Trophoblast cell (in vitro differentiated cells and primary cell): ENCODE measurements at regions not wholly inside any gene's neighbourhood (a gene's known extent, or its start where the extent isn't known, plus 50 kb on each side); places are given as distances from the start of the nearest gene placed in this dataset.

Experiments used
- DNase-seq, 2 donors: peaks; one replicate each; pipeline ENCODE4 v3.0.0-alpha.2; 2016
- H2AFZ ChIP-seq: 2 replicates; pipeline ENCODE4 v1.6.1; 2013; ENCODE audit warnings: low read length, moderate library complexity, mild to moderate bottlenecking; ENCODE audit not compliant: insufficient read depth, poor library complexity
- H2AK5ac ChIP-seq: 2 replicates; pipeline ENCODE4 v1.6.1; 2013; ENCODE audit warnings: mild to moderate bottlenecking, low read length
- H2BK120ac ChIP-seq: 2 replicates; pipeline ENCODE4 v1.6.1; 2013; ENCODE audit warnings: low read length, mild to moderate bottlenecking, moderate library complexity; ENCODE audit not compliant: insufficient read depth, poor library complexity
- H2BK12ac ChIP-seq: 2 replicates; pipeline ENCODE4 v1.6.1; 2013; ENCODE audit warnings: mild to moderate bottlenecking, low read length, moderate library complexity
- H2BK5ac ChIP-seq: 2 replicates; pipeline ENCODE4 v1.6.1; 2013; ENCODE audit warnings: low read length, low read depth, moderate library complexity, mild to moderate bottlenecking; ENCODE audit not compliant: poor library complexity
- H3K14ac ChIP-seq: 2 replicates; pipeline ENCODE4 v1.6.1; 2013; ENCODE audit warnings: mild to moderate bottlenecking, low read length
- H3K18ac ChIP-seq: 2 replicates; pipeline ENCODE4 v1.6.1; 2013; ENCODE audit warnings: mild to moderate bottlenecking, low read length
- H3K23ac ChIP-seq: 2 replicates; pipeline ENCODE4 v1.6.1; 2013; ENCODE audit warnings: low read length
- H3K27ac ChIP-seq: 2 replicates; pipeline ENCODE4 v1.5.1; 2013; ENCODE audit warnings: low read depth, mild to moderate bottlenecking, inconsistent platforms, low read length, moderate library complexity
- H3K27me3 ChIP-seq: 2 replicates; pipeline ENCODE4 v1.6.1; 2013; ENCODE audit warnings: inconsistent platforms, mild to moderate bottlenecking, low read length, moderate library complexity; ENCODE audit not compliant: insufficient read depth
- H3K36me3 ChIP-seq, 2 experiments: 1 replicate in 1 of 2; 2 replicates in 1 of 2; pipeline ENCODE4 v1.6.1; 2013; ENCODE audit warnings: low read length in 2 of 2, mild to moderate bottlenecking in 2 of 2, moderate library complexity in 1 of 2; ENCODE audit not compliant: insufficient read depth in 2 of 2, control insufficient read depth in 1 of 2
- H3K4ac ChIP-seq: 2 replicates; pipeline ENCODE4 v1.6.1; 2013; ENCODE audit warnings: low read depth, mild to moderate bottlenecking, low read length, moderate library complexity
- H3K4me1 ChIP-seq, 2 experiments: 1 replicate in 1 of 2; 2 replicates in 1 of 2; pipeline ENCODE4 v1.6.1; 2013; ENCODE audit warnings: low read length in 2 of 2, mild to moderate bottlenecking in 2 of 2, moderate library complexity in 1 of 2; ENCODE audit not compliant: insufficient read depth in 2 of 2, control insufficient read depth in 1 of 2
- H3K4me2 ChIP-seq: 2 replicates; pipeline ENCODE4 v1.6.1; 2013; ENCODE audit warnings: inconsistent platforms, mild to moderate bottlenecking, low read length, moderate library complexity
- H3K4me3 ChIP-seq: 2 replicates; pipeline ENCODE4 v1.5.1; 2013; ENCODE audit warnings: mild to moderate bottlenecking, low read depth, low read length, inconsistent platforms
- H3K79me1 ChIP-seq: one replicate; pipeline ENCODE4 v1.6.1; 2013; ENCODE audit warnings: low read length
- H3K79me2 ChIP-seq: 2 replicates; pipeline ENCODE4 v1.6.1; 2013; ENCODE audit warnings: low read length, mild to moderate bottlenecking; ENCODE audit not compliant: control insufficient read depth, insufficient read depth, poor library complexity
- H3K9ac ChIP-seq: 2 replicates; pipeline ENCODE4 v1.6.1; 2013; ENCODE audit warnings: mild to moderate bottlenecking, low read length
- H3K9me3 ChIP-seq: 2 replicates; pipeline ENCODE4 v1.6.1; 2013; ENCODE audit warnings: low read depth, mild to moderate bottlenecking, control low read depth, inconsistent platforms, low read length; ENCODE audit not compliant: insufficient read depth
- H4K12ac ChIP-seq: 2 replicates; pipeline ENCODE4 v1.6.1; 2013; ENCODE audit warnings: low read depth, mild to moderate bottlenecking, low read length, moderate library complexity
- H4K8ac ChIP-seq: 2 replicates; pipeline ENCODE4 v1.6.1; 2013; ENCODE audit warnings: low read depth, mild to moderate bottlenecking, low read length, moderate library complexity
- H4K91ac ChIP-seq: one replicate; pipeline ENCODE4 v1.6.1; 2013; ENCODE audit warnings: low read depth, mild to moderate bottlenecking, low read length, moderate library complexity
- WGBS: extraction: QIAGEN DNeasy Blood & Tissue Kit; methylation state at CpG from one replicate; pipeline ENCODE4 v1.1.7; 2013; ENCODE audit warnings: missing lambda C conversion rate; ENCODE audit not compliant: insufficient read length, insufficient coverage; ENCODE audit errors: extremely low coverage; 5-methylcytosine and 5-hydroxymethylcytosine counted together

DNA sequence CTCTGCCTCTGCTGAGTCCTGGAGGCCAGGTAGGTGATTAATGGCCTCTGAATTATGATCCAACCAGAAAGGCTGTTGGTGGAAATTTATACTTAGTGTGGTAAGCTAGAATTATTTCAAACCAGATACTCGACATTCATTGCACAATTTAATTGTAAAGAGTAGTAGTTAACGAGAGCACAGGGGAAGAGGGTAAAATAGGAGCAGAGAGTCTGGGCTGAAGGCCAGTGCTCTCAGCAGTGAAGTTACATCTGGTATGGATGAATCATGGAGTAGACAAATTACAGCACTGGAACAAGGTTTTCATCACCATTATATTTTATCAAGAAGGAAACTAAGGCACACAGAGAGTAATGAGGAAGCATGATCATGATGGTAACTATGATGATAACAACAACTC, 92.5 kb downstream of the TLR4 start:
- peaks cover 0 to 3% of the 10 kb centered on the region in 2 experiments for H3K4me1 ChIP-seq
- no peak overlapping the region for H4K91ac ChIP-seq
- H3K4me2 ChIP-seq = no peak overlapping the region
- H2BK120ac ChIP-seq = no peak overlapping the region
- H4K12ac ChIP-seq = no peak overlapping the region
- WGBS = no CpG with 5 or more reads among the region's 2 CpGs
- no peaks in the 10 kb centered on the region for H3K27me3 ChIP-seq
- no peak overlapping the region for H2BK12ac ChIP-seq
- H3K4ac ChIP-seq = no peak overlapping the region
- no peak overlapping the region for H3K4me3 ChIP-seq
- no peak overlapping the region for H2AK5ac ChIP-seq
- no peaks in the 10 kb centered on the region for H3K79me1 ChIP-seq
- no peak overlapping the region for H3K14ac ChIP-seq
- no peaks in the 10 kb centered on the region for H3K36me3 ChIP-seq
- H3K18ac ChIP-seq = no peak overlapping the region
- H3K9me3 ChIP-seq = no peaks in the 10 kb centered on the region
- H3K27ac ChIP-seq = no peak overlapping the region
- DNase-seq = no peak
- no peak overlapping the region for H2AFZ ChIP-seq
- H3K79me2 ChIP-seq = no peaks in the 10 kb centered on the region
- no peak overlapping the region for H3K9ac ChIP-seq
- H4K8ac ChIP-seq = no peak overlapping the region
- no peak overlapping the region for H3K23ac ChIP-seq
- H2BK5ac ChIP-seq = no peak overlapping the region

DNA sequence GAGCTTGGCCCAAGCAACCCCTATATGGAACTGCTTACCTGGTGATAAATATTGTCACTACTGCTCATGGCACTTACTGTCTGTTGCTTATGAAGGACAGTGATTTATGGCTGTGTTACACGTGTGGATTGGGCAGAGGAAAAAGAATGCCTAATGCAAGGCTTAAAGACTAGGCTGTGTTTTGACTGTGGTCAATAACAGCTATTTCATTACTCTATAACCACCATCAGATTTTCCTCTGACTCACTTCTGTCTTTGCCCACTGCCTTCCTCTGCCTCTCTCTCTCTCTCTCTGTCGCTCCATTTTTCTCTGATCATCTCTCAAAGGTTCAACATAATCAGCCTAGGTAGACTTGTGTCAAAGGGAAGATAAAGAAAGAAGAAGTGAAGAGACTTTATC, 96.2 kb downstream of the TLR4 start:
- Histone ChIP-seq H3K23ac (no peak overlapping the region), H3K79me1 (no peaks in the 10 kb centered on the region), H3K9ac (no peak overlapping the region), H3K4me3 (no peak overlapping the region), H3K4me2 (no peak overlapping the region), H4K8ac (no peak overlapping the region), H4K12ac (no peak overlapping the region), H3K27me3 (no peaks in the 10 kb centered on the region), H2BK120ac (no peak overlapping the region), H2AFZ (no peak overlapping the region), H4K91ac (peak overlapping the region; percentile 21), H2BK12ac (peak overlapping the region; percentile 24), H2BK5ac (no peak overlapping the region), H3K79me2 (no peaks in the 10 kb centered on the region), H3K4me1 (peaks cover 0 to 3% of the 10 kb centered on the region in 2 experiments), H3K9me3 (no peaks in the 10 kb centered on the region), H3K36me3 (no peaks in the 10 kb centered on the region), H3K27ac (no peak overlapping the region), H3K18ac (no peak overlapping the region), H3K4ac (no peak overlapping the region), H2AK5ac (no peak overlapping the region), H3K14ac (no peak overlapping the region)
- WGBS = no CpG with 5 or more reads among the region's 2 CpGs
- no peak for DNase-seq

DNA sequence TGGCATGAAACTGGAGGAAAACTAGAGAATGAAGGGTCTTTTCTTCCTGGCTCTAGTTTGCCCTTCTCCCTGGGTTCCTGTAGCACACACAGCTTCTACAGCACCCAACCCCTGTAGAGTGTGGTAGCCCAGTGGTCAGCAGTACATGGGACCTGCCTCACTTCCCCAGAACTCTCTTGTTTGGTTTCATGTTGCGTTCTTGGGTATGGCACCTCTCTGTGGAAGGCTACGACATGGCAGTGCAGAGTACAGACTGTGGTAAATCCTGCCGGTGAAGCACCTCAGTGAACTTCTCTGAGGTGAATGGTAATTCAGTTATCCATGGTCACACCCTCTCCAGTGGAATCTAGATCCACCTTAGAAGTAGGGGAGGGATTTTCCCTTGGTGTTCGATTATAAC, 105.5 kb downstream of the TLR4 start:
- no peak overlapping the region for H4K12ac ChIP-seq
- H3K27ac ChIP-seq = no peak overlapping the region
- peak overlapping the region; percentile 31 for H3K18ac ChIP-seq
- peak overlapping the region; percentile 100 for H2BK12ac ChIP-seq
- H3K4ac ChIP-seq = no peak overlapping the region
- peak overlapping the region; percentile 70 for H2AK5ac ChIP-seq
- no peak for DNase-seq
- peaks cover 0 to 2% of the 10 kb centered on the region in 2 experiments for H3K36me3 ChIP-seq
- H3K9ac ChIP-seq = no peak overlapping the region
- H3K23ac ChIP-seq = no peak overlapping the region
- H3K4me3 ChIP-seq = peak overlapping the region; percentile 3
- peak overlapping the region; percentile 8 for H4K8ac ChIP-seq
- H3K27me3 ChIP-seq = no peaks in the 10 kb centered on the region
- no peak overlapping the region for H3K4me2 ChIP-seq
- peaks cover 0 to 1% of the 10 kb centered on the region in 2 experiments for H3K4me1 ChIP-seq
- WGBS = no CpG with 5 or more reads among the region's 4 CpGs
- no peaks in the 10 kb centered on the region for H3K9me3 ChIP-seq
- H2AFZ ChIP-seq = no peak overlapping the region
- H3K79me1 ChIP-seq = peaks cover 14% of the 10 kb centered on the region
- no peak overlapping the region for H2BK5ac ChIP-seq
- H3K79me2 ChIP-seq = no peaks in the 10 kb centered on the region
- H3K14ac ChIP-seq = no peak overlapping the region
- peak overlapping the region; percentile 15 for H2BK120ac ChIP-seq
- H4K91ac ChIP-seq = peak overlapping the region; percentile 78

DNA sequence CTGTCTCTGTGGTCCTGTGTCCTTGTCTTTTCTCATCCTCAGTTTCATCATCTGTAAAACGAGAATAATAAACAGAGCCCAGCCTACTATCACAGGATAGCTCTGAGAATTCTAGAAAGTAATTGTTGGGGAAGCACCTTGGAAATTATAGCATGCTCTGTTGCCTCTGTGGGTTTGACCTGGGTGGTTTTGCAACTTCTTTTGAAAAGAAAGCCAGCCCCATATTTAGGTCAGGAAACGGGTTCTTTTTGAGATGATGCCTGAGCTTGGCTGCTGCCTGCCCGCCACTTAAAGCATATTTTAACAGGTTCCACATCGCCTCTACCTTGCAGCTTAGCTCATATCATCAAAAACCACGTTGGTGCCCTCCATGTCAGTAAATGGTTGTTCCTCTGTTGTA, 111.1 kb downstream of the TLR4 start:
- no peak overlapping the region for H3K14ac ChIP-seq
- no peaks in the 10 kb centered on the region for H3K9me3 ChIP-seq
- no peak overlapping the region for H3K9ac ChIP-seq
- WGBS = no CpG with 5 or more reads among the region's 5 CpGs
- no peak overlapping the region for H4K12ac ChIP-seq
- no peaks in the 10 kb centered on the region for H3K79me2 ChIP-seq
- H3K36me3 ChIP-seq = peaks cover 0 to 2% of the 10 kb centered on the region in 2 experiments
- no peak overlapping the region for H3K27ac ChIP-seq
- no peaks in the 10 kb centered on the region for H3K27me3 ChIP-seq
- no peak overlapping the region for H2AFZ ChIP-seq
- H3K4me1 ChIP-seq = no peaks in the 10 kb centered on the region
- H4K91ac ChIP-seq = no peak overlapping the region
- no peak overlapping the region for H2BK12ac ChIP-seq
- H2BK5ac ChIP-seq = no peak overlapping the region
- H2AK5ac ChIP-seq = no peak overlapping the region
- DNase-seq = no peak
- no peak overlapping the region for H3K4me3 ChIP-seq
- no peak overlapping the region for H3K4ac ChIP-seq
- peaks cover 2% of the 10 kb centered on the region for H3K79me1 ChIP-seq
- no peak overlapping the region for H2BK120ac ChIP-seq
- no peak overlapping the region for H3K23ac ChIP-seq
- H3K4me2 ChIP-seq = no peak overlapping the region
- no peak overlapping the region for H3K18ac ChIP-seq
- H4K8ac ChIP-seq = no peak overlapping the region
